T follicular helper cell (primary cell): ENCODE measurements at regions not wholly inside any gene's neighbourhood (a gene's known extent, or its start where the extent isn't known, plus 50 kb on each side); places are given as distances from the start of the nearest gene placed in this dataset.
"Not testable (repeated sequence)": the region's sequence is repeated elsewhere in the genome, so short reads cannot be mapped to it uniquely, and the experiment has no call there.

Experiments used
- DNase-seq: peaks from one replicate; pipeline ENCODE4 v3.0.0-alpha.2; 2020; ENCODE audit warnings: low read depth

DNA sequence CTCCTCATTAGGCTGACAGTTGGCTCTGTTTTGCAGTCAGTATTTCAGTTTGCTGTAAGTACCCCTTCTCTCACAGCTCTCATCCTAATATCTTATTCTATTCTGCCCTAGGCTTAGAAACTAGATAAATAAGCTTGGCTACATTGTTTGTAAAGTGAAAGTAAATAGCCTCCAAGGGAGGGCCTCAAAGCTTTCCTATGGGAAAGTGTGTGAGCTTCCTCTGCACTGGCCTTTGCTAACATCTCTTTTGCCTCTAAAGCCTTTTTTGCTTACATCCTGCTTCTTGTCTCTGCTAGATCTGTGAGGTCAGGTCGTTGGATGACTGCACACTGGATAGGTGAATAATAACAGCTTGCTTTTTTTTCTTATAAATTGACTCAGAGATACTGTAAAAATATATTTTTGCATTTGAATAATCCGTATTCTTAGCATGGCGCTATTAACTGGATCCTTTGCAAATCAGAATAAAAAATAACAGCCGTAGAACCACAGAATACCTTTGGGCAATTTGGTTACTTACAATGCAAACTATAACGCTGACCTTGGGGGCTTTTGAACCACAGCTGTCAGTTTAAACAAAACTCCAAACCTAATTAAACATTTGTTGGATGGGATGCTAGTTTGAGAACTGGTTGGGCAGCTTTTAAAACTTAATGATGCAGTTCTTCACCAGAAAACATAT lies 55.1 kb downstream of the TTC6 start:
- DNase-seq, result no peak

DNA sequence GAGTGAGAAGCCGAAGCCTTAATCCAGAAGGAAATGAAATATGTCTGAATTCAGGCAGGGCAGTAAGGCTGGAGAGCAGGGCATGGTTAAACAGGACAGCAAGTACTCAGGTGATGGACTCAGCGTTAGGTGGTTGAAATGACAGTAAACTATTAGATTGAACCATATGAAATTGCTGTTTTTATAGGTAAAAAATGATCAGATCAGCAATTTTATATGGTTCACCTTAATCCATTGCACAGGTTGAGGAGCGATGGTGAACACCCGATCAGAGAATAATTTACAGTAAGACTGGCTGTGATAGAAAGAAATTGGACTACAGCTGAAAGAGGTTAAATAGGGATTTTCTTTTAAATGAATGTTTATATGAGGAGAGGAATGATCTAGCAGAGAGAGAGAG lies 56.6 kb downstream of the TTC6 start:
- no peak for DNase-seq

DNA sequence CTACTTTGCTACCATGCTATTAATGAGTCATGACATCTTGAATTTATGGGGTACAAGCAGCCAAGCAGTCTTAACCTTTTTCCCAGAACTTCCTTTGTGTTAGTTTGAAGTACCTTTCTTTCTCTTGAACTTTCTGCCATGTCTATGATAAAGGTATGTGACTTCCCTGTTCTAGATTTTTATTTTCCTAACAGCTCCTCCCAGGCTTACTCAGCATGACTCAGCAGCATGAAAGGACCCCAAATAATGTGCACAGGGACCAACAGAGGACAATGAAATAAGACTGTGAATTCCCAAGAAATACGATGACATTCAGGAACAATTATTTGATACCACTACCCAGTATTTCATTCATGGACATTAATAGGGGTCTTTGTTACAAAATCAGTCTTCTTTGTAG lies 60.0 kb downstream of the TTC6 start:
- no peak for DNase-seq

DNA sequence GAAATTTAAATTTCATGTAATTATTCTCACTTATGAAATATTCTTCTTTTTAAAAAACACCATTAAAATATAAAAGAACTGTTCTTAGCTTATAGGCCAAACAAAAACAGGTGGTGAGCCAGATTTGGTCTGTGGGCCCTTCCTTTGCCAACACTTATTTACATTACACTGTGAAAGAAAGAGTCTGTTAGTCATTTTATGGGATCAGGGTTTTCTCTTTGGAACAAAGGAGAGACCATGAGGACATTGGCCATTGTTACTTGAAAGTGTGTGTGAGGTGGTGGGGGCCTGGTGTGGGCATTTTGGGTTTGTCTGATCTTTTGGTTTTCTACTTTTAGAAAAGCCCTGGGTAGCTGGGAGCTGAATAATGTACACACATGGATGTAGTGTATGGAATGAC lies 62.7 kb downstream of the TTC6 start:
- DNase-seq, result no peak

DNA sequence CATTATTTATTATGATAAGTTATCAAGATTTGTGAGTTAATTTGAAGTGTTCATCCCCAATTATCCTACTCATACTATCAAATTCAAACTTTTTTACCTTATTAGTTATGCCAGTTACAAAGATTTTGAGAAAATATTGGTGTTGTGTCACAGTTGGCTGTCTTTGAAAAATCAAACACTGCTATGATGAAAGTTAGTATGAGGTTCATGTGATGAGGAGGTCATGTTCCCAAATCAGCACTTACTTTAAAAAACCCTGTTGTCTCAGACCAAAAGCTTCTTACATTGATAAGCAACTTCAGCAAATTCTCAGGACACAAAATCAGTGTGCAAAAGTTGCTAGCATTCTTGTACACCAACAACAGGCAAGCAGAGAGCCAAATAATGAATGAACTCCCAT lies 68.1 kb downstream of the TTC6 start:
- no peak for DNase-seq

DNA sequence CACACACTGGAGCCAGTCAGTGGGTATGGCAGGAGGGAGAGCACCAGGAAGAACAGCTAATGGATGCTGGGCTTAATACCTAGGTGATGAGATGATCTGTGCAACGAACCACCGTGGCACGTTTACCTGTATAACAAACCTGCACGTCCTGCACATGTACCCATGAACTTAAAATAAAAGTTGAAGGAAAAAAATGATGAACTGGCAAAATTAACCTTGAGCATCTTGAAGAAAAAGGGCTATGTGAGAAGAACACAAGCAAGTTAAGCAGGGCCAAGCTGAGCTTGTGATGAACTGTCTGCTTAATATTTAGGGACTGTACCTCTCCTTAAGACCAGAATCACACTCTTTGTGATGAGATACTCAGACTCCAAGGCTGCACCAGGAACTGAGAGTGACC lies 70.0 kb downstream of the TTC6 start:
- DNase-seq, result no peak

DNA sequence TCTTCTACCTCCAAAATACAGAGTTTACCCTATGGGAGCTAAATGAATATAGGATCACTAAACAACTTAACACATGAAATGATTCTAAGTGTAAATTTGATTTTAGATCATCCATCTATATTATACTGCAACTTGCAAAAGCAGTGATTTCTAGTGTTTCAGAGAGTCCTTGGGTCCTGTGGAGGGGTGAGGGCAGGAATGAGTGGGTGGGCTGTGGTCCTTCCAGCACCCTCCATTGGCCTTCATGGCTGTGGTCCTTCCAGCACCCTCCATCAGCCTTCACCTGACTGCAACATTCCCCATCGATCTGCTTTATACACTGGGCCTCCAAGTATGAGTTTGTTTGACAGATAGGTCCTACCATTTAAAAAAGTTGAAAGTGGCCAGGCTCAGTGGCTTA lies 70.5 kb downstream of the TTC6 start:
- no peak for DNase-seq

DNA sequence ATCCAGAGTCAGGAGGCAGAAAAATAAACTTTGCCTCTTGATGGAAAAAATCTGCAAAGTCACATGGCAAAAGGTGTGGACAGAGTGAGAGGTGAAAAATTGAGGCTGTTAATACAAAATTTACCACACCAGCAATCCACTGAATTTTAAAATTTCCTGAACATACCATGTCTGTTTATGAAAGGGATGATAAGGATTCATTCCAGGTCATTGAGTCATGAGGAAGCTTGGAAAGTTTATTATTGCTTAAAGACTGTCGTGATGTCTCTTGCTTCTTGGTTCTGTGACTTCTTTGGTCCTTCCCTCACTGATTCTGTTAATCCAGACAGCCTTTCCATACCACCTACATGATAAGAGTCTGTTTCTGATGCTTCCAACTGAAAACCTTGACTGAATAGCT lies 73.2 kb downstream of the TTC6 start:
- DNase-seq, result no peak

DNA sequence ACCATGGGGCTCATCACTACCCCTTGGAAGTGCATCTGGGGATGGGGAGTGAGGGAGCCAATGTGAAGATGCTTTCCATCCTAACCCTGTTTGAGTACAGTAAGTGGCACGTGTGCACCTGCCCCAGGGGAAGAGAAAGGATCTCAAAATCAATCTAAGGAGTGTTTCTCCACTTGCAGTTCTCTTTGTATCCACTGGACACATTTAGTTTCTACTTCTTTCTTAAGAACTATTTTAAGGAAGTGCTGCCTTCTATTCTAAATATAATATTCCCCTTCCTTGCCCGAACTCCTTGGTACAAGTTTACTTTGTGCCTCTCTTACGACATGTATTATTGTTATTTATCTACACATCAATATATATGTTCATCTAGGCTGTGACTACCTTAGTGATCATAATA lies 73.8 kb downstream of the TTC6 start:
- DNase-seq, result no peak

DNA sequence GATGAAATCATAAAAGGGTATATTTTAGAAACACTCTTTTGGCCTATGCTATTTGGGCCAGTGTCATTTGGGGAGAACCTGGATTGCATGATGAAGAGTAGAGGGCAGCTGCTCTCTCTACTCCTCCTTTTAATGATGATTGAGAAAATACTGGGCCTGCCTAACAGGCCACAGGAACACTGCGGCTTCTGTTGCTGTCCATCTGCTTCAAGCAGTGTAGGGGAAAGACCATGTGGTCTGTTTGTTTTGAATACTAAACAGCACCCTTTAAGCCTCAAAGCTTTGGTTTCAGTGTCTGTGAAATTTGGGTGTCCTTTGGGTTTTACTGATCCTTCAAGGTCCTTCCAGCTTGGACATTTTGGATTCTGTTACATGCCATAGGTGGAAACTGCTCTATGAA lies 78.0 kb downstream of the TTC6 start:
- DNase-seq, result no peak

DNA sequence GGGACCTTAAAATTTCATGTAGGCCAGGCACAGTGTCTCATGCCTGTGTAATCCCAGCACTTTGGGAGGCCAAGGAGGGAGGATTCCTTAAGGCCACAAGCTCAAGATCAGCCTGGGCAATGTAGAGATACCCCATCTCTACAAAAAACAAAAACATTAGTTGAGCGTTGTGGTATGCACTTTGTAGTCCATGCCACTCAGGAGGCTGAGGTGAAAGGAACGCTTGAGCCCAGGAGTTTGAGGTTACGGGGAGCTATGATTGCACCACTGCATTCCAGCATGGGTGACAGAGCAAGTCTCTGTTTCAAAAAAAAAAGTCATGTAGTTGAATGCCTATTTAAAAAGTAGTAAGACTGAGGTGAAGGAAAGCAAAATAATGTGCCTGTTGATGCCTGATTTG lies 83.5 kb downstream of the TTC6 start:
- DNase-seq, result no peak

DNA sequence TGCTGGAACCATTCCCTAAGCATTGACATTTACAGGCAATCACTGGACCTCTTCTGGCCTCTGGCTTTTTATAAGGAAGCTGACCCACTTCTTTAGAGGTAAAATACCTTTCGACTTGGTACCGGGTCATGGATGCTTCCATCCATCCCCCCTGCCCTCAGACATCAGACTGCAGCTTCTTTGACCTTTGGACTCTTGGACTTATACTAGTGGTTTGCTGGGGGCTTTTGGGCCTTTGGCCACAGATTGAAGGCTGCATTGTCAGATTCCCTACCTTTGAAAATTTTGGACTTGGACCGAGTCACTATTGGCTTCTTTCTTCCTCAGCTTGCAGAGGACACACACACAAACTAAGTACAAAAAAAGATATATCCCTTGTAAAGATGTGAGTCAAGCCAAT lies 86.1 kb downstream of the TTC6 start:
- DNase-seq, result no peak

DNA sequence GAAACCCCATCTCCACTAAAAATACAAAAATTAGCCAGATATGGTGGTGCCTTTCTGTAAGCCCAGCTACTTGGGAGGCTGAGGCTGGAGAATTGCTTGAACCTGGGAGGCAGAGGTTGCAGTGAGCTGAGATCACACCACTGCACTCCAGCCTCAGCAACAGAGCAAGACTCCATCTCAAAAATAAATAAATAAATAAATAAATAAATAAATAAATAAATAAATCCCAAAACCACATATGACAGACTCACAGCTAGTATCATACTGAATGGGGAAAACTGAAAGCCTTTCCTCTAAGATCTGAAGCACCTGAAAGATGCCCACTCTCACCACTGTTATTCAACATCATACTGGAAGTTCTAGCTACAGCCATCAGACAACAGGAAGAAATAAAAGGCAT lies 97.3 kb downstream of the TTC6 start:
- DNase-seq, result not testable (repeated sequence)

DNA sequence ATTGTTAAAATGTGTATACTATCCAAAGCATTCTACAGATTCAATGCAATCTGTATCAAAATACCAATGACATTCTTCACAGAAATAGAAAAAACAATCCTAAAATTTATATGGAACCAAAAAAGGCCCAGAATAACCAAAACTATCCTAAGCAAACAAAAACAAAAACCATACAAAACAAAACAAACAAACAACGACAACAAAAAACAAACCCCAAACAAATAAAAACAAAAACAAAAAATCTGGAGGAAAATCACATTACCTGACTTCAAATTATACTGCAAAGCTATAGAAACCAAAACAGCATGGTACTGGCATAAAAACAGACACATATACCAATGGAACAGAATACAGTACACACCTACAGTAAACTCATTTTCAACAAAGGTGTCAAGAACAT lies 98.0 kb downstream of the TTC6 start:
- not testable (repeated sequence) for DNase-seq

DNA sequence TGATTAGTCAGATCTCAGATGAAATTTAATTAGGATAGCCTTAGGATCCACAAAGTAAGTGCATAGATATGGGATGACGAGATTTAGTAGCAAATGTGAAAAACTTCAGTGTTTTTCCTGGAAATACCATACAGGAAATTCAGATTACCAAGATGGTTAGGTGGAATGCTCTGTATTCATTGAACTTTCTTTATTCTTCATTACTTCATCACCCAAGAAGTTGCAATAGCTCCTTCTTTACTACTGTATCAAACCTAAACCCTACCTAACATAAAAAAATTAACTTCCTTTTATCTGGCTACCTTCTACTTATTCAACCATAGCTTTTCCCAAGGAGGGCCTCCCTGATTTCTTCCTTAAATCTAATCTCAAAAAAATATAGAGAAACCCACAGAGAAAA lies 100.4 kb downstream of the TTC6 start:
- DNase-seq, result no peak

DNA sequence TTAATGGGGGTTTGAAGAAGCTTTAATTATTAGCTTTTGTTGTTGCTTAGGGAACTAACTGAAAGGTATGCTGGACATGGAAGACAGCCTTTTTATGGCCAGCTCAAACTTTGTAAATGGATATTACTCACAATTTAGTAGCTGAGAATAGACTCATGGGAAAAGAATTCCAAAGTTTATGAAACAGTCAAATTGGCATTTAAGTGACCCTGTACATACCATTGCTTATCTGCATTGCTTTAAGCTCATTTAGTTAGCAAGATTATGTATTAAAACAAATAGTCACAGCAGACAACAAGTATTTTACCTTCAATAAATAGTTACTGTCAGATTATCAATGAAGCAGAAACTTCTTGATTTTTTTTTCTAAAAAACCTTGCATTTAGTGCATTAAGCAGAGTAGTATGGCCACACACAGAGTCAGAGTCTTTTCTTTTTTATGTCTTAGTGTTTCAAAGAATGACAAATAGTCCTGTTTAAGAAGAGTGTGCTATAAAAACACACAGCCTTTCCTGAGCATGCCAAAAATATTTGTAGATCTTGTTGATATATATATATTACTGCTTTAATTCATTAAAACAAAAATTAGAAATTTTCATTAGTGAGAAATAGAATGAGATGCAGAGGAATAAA lies 102.2 kb downstream of the TTC6 start:
- DNase-seq, result no peak

DNA sequence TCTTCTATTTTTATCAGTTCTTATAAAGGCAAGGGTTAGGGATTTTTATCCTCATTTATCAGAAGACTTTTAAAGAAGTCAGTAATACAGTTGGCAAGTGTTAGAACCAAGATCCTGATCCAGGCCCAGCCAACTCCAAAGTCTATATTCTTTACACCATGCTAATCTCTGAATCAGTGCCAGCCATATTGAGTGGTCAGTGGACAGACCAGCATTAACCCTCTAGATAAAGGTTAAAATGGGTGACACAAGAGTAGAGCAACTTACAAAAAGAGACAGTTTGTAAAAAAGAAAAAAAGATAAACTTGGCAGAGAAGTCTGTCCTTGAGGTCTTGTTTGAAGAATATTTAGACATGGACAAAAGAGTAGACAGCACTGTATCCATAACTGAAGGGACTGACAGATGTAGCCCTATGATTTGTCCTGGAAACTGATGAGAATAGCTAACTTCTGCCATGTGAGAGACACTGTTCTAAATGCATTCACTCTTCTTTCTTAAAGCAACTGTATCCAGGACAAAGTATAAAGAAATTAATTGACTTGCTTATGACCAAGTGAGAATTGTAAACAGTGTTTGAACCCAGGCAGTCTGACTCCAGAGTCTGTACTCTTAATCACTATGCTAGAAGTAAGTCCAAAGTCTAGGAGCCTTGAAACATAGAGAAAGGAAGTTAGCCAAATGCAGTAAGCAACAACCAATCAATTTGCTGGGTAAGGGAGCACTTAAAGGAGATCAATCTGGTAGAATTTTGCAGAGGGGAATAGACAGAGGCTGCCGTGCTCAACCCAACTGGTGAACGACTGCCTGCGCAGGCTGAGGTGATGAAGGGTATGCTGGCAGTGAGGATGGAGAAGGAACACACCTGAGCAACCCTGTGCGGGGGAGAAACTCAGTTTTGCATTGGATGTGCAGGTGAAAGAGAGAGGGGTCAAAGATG lies 103.7 kb downstream of the TTC6 start:
- DNase-seq, result no peak

DNA sequence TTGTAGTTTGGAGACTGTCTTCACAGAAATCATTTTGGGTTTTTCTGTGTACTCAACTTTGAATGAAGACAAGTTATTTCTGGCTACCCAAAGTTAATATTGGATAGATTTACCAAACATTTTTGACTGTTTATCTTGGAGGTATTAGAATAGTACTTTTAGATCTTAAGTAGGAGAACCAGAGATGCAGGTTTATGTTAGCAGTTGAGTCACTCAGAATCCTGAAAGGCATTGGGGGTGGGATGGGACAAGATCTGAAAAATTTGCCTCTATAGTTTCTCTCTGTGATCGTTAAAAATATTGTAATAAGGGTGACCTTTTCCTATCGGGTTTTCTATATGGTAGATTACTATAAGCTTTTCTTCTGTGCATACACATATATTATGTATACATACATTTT lies 112.3 kb downstream of the TTC6 start:
- DNase-seq, result no peak

DNA sequence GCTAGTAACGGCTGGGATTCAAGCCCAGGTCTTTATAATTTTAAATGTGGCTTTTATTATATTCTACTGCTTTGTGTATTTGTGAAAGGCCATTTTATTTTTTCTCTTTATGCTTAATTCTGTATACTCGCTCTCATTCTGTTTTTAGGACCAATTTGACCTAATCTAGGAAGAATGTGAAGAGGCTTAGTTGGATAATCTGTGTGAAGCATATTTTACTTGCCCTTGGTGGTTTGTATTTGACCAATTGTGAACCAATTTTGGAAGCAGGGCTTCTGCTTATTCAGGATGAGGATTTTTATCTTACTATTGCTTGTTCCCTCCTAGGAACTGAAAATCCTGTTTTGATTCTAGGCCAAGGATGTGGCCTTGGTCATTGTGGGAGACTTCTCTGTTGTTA lies 113.1 kb downstream of the TTC6 start:
- DNase-seq, result no peak

DNA sequence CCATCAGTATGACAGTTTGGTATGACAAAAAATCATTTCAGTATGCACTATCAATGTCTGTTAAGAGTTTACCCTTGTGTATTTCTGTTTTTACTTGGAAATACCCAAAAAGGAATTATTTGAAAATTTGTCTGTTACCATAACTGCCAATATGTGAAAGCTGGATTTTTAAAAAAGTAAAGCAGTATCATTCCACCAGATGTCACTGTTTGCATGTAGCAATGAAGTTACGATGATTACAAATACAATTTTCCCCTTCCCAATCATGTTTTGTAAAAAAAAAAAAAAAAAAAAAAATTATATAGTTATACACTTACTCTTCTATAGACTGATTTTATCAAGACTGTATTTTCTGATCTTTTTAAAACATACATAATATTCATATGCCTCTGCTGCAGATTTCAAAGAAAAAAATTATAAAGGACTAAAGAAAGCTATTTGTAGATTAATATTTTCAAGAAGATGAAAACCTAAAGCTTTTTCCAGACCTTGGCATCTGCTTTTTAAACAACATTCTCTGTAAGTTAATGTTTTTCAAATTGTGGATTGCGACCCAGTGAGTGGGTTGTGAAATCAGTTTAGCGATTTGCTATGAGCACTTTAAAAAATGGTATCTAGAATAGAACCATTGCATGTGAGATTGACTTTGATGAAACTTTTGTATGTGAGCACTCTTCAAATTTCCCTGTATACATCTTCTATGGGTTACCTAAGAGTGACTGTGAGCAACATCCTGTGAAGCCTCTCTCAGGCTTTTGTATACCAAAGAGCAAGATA lies 114.2 kb downstream of the TTC6 start:
- no peak for DNase-seq

DNA sequence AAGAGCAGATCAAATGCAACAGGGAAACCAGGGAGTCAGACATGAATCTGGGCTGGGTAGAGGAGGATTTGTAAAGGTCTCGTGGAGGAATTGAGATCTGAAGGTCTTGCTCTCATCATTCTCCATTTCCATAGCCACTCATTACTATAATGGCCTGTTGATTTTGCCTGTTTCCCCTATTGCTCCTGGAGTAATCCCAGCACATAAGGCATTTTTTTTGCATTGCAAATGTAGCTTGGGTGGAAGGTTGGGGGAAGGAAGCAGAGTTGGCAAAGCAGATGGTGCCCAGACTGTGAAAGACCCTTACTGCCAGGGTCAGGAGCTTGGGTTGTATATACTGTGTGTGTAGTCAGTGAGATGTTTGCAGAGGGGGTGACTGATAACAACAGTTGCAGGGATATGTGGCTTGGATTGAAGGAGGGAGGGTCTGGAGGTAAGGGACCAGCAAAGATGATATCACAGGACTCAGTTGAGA lies 116.0 kb downstream of the TTC6 start:
- DNase-seq, result no peak

DNA sequence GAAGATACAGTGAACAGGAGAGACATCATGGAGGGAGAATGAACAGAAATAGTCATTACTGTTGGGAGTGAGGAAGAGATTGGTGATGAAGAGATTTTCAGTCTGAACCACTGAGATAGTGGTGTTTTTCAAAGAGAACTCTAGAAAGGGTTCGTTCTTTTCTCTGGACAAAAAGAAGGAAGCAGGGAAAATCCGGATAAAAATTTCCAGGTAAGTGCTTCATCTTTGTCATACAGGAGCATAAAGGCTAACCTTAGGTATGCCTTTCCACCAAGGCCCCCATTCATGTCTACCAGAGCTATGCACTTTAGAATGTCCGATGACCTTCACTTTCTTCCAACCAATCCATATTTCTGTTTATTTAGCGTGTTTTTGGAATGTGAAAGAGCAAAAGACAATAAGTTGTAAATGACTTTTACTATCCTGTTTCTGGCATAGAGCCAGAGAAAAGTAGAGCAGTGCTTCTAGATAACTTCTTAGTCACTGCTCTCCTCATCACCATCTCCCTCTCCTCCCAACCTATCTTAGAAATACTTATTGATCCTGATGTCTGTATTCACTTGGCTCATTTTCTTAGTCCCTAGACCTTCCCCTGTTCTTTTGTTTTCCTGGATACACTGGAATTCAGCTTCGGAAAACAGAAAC lies 116.5 kb downstream of the TTC6 start:
- no peak for DNase-seq
